H1 (cell line): ENCODE measurements at regions not wholly inside any gene's neighbourhood (a gene's known extent, or its start where the extent isn't known, plus 50 kb on each side); places are given as distances from the start of the nearest gene placed in this dataset.

Experiments
- EP300 ChIP-seq, 2 experiments: IDR thresholded peaks; 1 replicate in 1 of 2; 2 replicates in 1 of 2; pipeline ENCODE4 v1.6.1; 2011 to 2012; ENCODE audit warnings: low read depth in 2 of 2, low read length in 2 of 2, mild to moderate bottlenecking in 2 of 2, borderline replicate concordance in 1 of 2, inconsistent platforms in 1 of 2, moderate library complexity in 1 of 2
- RNF2 ChIP-seq: fragments of 200-900, 300-1000 bp; sonication (generic); IDR thresholded peaks from 2 replicates; pipeline ENCODE4 v1.7.1; 2016; ENCODE audit warnings: borderline replicate concordance, low read depth, mild to moderate bottlenecking, antibody characterized with exemption, low read length; ENCODE audit not compliant: poor library complexity, severe bottlenecking; ENCODE audit errors: missing control alignments

DNA sequence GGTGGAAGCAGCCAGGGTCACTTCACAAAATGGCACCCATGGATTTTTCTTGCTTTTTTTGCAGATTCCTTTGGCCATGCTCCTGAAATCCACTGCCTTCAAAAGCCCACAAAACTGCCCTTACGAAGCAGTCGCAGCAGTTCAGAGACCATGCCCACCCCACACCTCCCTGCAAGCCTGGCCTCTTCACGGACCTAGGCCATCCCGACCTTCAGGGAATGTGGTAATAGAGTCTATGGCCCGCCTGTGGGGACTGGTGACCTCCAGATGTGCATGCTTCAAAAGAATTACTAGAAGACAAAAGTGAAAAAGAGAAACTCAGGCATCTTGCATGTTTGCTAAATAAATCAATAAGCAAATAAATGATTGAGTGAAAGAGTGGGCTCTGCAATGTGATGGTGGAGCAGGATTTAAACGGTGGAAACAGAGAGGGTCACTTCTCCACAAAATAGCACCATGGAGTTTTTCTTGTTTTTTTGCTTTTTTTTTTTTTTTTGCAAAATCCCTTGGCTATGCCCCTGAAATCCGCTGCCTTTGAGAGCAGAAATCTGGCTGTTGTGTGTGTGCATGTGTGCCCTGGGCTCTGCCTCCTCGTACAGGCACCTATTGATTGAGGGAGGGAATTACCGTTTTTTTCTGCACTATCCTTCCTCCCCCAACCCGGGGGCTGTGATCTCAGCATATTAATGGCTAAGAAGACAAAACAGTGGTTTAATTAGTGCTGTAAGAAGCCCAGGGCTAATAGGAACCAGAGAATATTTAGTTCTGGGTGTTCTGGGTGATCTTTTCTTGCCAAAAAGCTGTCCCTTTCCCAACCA is 107.4 kb downstream of the PXDC1 start (continued):
- no peak for TF ChIP-seq RNF2
- no peak for TF ChIP-seq EP300 (IDR thresholded peaks at IDR 0.05; ENCODE audit: borderline replicate concordance in 1 of 2, low read depth in 2 of 2, low read length in 2 of 2)
